ENCODE measurements at regions not wholly inside any gene's neighbourhood (a gene's known extent, or its start where the extent isn't known, plus 50 kb on each side); places are given as distances from the start of the nearest gene placed in this dataset.
"Not testable (repeated sequence)": the region's sequence is repeated elsewhere in the genome, so short reads cannot be mapped to it uniquely, and the experiment has no call there.

GRCh38 chr12:60801166-60801565 is 1205.3 kb downstream of the SLC16A7 start:
- DNase-seq, result not testable (repeated sequence)

GRCh38 chr12:60803147-60803546 is 1207.3 kb downstream of the SLC16A7 start:
- DNase-seq, result no peak

GRCh38 chr12:60805364-60805763 is 1209.5 kb downstream of the SLC16A7 start:
- DNase-seq, result no peak

GRCh38 chr12:60819794-60820193 is 1224.0 kb downstream of the SLC16A7 start:
- DNase-seq, result no peak

- no peak for DNase-seq
Measured at GRCh38 chr12:60822580-60822979, 1226.8 kb downstream of the SLC16A7 start.

GRCh38 chr12:60830381-60830780 is 1234.6 kb downstream of the SLC16A7 start:
- DNase-seq, result no peak

GRCh38 chr12:60832290-60832689 is 1236.5 kb downstream of the SLC16A7 start:
- no peak for DNase-seq

GRCh38 chr12:60834372-60834771 is 1238.5 kb downstream of the SLC16A7 start:
- DNase-seq, result no peak

- no peak for DNase-seq
Measured at GRCh38 chr12:60834806-60835205, 1239.0 kb downstream of the SLC16A7 start.

- no peak for DNase-seq
Measured at GRCh38 chr12:60836651-60837050, 1240.8 kb downstream of the SLC16A7 start.

GRCh38 chr12:60842181-60842580 is 1246.4 kb downstream of the SLC16A7 start:
- DNase-seq, result no peak

GRCh38 chr12:60844101-60844500 is 1248.3 kb downstream of the SLC16A7 start:
- DNase-seq, result no peak

- DNase-seq, result no peak
Measured at GRCh38 chr12:60844875-60845274, 1249.0 kb downstream of the SLC16A7 start.

- no peak for DNase-seq
Measured at GRCh38 chr12:60845696-60846095, 1249.9 kb downstream of the SLC16A7 start.

GRCh38 chr12:60847281-60847680 is 1251.5 kb downstream of the SLC16A7 start:
- DNase-seq, result no peak

- DNase-seq, result no peak
Measured at GRCh38 chr12:60849723-60850122, 1253.9 kb downstream of the SLC16A7 start.

GRCh38 chr12:60853407-60853806 is 1257.6 kb downstream of the SLC16A7 start:
- no peak for DNase-seq

- DNase-seq, result no peak
Measured at GRCh38 chr12:60863421-60863820, 1267.6 kb downstream of the SLC16A7 start.

- no peak for DNase-seq
Measured at GRCh38 chr12:60872219-60872618, 1276.4 kb downstream of the SLC16A7 start.

GRCh38 chr12:60872850-60873713 is 1277.3 kb downstream of the SLC16A7 start:
- no peak for DNase-seq

- no peak for DNase-seq
Measured at GRCh38 chr12:60874091-60874490, 1278.3 kb downstream of the SLC16A7 start.

GRCh38 chr12:60920841-60921495 is 1325.1 kb downstream of the SLC16A7 start:
- no peak for DNase-seq

GRCh38 chr12:60921541-60921940 is 1325.7 kb downstream of the SLC16A7 start:
- no peak for DNase-seq

- DNase-seq, result no peak
Measured at GRCh38 chr12:60926256-60926655, 1330.4 kb downstream of the SLC16A7 start.

All from inflammatory macrophage treated with lipopolysaccharide for 1 hour (primary cell).